ENCODE measurements at regions not wholly inside any gene's neighbourhood (a gene's known extent, or its start where the extent isn't known, plus 50 kb on each side); places are given as distances from the start of the nearest gene placed in this dataset.

DNA sequence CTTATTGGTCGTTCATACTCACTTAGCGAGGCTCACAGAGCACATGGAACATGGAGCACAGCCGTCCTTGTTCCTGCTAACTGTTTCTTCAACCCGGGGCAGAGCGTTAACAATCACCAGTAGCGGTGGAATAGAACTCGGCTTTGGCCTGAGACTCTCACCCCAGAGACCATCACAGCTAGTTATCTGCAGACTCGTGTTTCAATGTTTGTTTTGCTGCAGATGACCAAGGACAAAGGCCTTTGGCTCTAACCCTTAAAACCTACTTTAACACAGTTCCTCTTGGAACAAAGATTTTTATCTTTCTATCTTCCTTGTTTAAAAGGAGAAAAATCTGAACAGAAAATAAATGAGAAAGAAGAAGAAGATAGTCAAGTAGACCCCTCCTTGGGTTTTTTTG is 320.2 kb upstream of the UBE2E3 start:
- TF ChIP-seq POLR2AphosphoS5 (IDR thresholded peaks at IDR 0.05; ENCODE audit: low read depth, low read length): no peak
- TF ChIP-seq, protein P1, sequence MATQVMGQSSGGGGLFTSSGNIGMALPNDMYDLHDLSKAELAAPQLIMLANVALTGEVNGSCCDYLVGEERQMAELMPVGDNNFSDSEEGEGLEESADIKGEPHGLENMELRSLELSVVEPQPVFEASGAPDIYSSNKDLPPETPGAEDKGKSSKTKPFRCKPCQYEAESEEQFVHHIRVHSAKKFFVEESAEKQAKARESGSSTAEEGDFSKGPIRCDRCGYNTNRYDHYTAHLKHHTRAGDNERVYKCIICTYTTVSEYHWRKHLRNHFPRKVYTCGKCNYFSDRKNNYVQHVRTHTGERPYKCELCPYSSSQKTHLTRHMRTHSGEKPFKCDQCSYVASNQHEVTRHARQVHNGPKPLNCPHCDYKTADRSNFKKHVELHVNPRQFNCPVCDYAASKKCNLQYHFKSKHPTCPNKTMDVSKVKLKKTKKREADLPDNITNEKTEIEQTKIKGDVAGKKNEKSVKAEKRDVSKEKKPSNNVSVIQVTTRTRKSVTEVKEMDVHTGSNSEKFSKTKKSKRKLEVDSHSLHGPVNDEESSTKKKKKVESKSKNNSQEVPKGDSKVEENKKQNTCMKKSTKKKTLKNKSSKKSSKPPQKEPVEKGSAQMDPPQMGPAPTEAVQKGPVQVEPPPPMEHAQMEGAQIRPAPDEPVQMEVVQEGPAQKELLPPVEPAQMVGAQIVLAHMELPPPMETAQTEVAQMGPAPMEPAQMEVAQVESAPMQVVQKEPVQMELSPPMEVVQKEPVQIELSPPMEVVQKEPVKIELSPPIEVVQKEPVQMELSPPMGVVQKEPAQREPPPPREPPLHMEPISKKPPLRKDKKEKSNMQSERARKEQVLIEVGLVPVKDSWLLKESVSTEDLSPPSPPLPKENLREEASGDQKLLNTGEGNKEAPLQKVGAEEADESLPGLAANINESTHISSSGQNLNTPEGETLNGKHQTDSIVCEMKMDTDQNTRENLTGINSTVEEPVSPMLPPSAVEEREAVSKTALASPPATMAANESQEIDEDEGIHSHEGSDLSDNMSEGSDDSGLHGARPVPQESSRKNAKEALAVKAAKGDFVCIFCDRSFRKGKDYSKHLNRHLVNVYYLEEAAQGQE (IDR thresholded peaks at IDR 0.05; ENCODE audit: insufficient read depth in 1 of 2, low read depth in 2 of 2, low read length in 2 of 2): no peak
- no peak for TF ChIP-seq TAF1 (IDR thresholded peaks at IDR 0.05; ENCODE audit: borderline replicate concordance, insufficient read depth, low read length)
